Astrocyte (in vitro differentiated cells and primary cell): ENCODE measurements at regions not wholly inside any gene's neighbourhood (a gene's known extent, or its start where the extent isn't known, plus 50 kb on each side); places are given as distances from the start of the nearest gene placed in this dataset.
A peak's percentile ranks its signal among the peaks of the same experiment; 100 is the strongest.
"Not testable (repeated sequence)": the region's sequence is repeated elsewhere in the genome, so short reads cannot be mapped to it uniquely, and the experiment has no call there.

ENCODE experiments used
- DNase-seq: peaks from one replicate; pipeline ENCODE4 v3.0.0-alpha.2; 2010; ENCODE audit warnings: low read depth
- FAIRE-seq: peaks from 2 replicates; lab custom pipeline; 2011; peaks lifted over from hg19 to GRCh38; lab: Jason Lieb, UNC
- H2AFZ ChIP-seq: 2 replicates; pipeline ENCODE4 v1.6.0; 2012; ENCODE audit warnings: low read depth, low read length, inconsistent platforms
- H3K27ac ChIP-seq: 2 replicates; pipeline ENCODE4 v1.5.1; 2011; ENCODE audit warnings: low read depth, low read length, inconsistent platforms
- H3K27me3 ChIP-seq: 2 replicates; pipeline ENCODE4 v1.6.0; 2011; ENCODE audit warnings: low read length, inconsistent platforms; ENCODE audit not compliant: insufficient read depth
- H3K36me3 ChIP-seq: 2 replicates; pipeline ENCODE4 v1.5.1; 2011; ENCODE audit warnings: low read length, inconsistent platforms; ENCODE audit not compliant: insufficient read depth
- H3K4me1 ChIP-seq: 2 replicates; pipeline ENCODE4 v1.5.1; 2011; ENCODE audit warnings: low read length, inconsistent platforms; ENCODE audit not compliant: insufficient read depth
- H3K4me2 ChIP-seq: 2 replicates; pipeline ENCODE4 v1.6.0; 2012; ENCODE audit warnings: low read length, inconsistent platforms
- H3K4me3 ChIP-seq: 2 replicates; pipeline ENCODE4 v1.5.1; 2011; ENCODE audit warnings: low read depth, mild to moderate bottlenecking, low read length, inconsistent platforms; ENCODE audit not compliant: insufficient read depth
- H3K79me2 ChIP-seq: 2 replicates; pipeline ENCODE4 v1.6.0; 2012; ENCODE audit warnings: mild to moderate bottlenecking, low read length, inconsistent platforms; ENCODE audit not compliant: insufficient read depth
- H3K9ac ChIP-seq: 2 replicates; pipeline ENCODE4 v1.6.0; 2012; ENCODE audit warnings: mild to moderate bottlenecking, low read length, inconsistent platforms
- H3K9me3 ChIP-seq: 2 replicates; pipeline ENCODE4 v1.5.1; 2012; ENCODE audit warnings: low read depth, mild to moderate bottlenecking, low read length, inconsistent platforms; ENCODE audit not compliant: insufficient read depth
- H4K20me1 ChIP-seq: 2 replicates; pipeline ENCODE4 v1.6.0; 2012; ENCODE audit warnings: low read length, inconsistent platforms; ENCODE audit not compliant: insufficient read depth
- H3K27ac Mint-ChIP-seq: one replicate; pipeline ENCODE4 v1.8.0; 2021; ENCODE audit warnings: mild to moderate bottlenecking, mixed read lengths; ENCODE audit not compliant: unreplicated experiment
- H3K27me3 Mint-ChIP-seq: one replicate; pipeline ENCODE4 v1.8.0; 2021; ENCODE audit warnings: low read depth, mixed read lengths; ENCODE audit not compliant: unreplicated experiment
- H3K36me3 Mint-ChIP-seq: one replicate; pipeline ENCODE4 v1.8.0; 2021; ENCODE audit warnings: low read depth, mixed read lengths; ENCODE audit not compliant: unreplicated experiment
- H3K4me1 Mint-ChIP-seq: one replicate; pipeline ENCODE4 v1.8.0; 2021; ENCODE audit warnings: low read depth, mixed read lengths; ENCODE audit not compliant: unreplicated experiment
- H3K4me3 Mint-ChIP-seq: one replicate; pipeline ENCODE4 v1.8.0; 2021; ENCODE audit warnings: mild to moderate bottlenecking, moderate library complexity, mixed read lengths; ENCODE audit not compliant: unreplicated experiment
- H3K9me3 Mint-ChIP-seq: one replicate; pipeline ENCODE4 v1.8.0; 2021; ENCODE audit warnings: mild to moderate bottlenecking, mixed read lengths; ENCODE audit not compliant: unreplicated experiment
- EZH2 ChIP-seq: IDR thresholded peaks from 2 replicates; pipeline ENCODE4 v1.6.1; 2012; ENCODE audit warnings: mild to moderate bottlenecking, low read length, inconsistent platforms; ENCODE audit not compliant: insufficient read depth
- TF ChIP-seq, protein P1 (sequence below): IDR thresholded peaks from 2 replicates; pipeline ENCODE4 v1.5.1; 2011; ENCODE audit warnings: low read depth, mild to moderate bottlenecking, inconsistent platforms, low read length, moderate library complexity; ENCODE audit not compliant: insufficient read depth

DNA sequence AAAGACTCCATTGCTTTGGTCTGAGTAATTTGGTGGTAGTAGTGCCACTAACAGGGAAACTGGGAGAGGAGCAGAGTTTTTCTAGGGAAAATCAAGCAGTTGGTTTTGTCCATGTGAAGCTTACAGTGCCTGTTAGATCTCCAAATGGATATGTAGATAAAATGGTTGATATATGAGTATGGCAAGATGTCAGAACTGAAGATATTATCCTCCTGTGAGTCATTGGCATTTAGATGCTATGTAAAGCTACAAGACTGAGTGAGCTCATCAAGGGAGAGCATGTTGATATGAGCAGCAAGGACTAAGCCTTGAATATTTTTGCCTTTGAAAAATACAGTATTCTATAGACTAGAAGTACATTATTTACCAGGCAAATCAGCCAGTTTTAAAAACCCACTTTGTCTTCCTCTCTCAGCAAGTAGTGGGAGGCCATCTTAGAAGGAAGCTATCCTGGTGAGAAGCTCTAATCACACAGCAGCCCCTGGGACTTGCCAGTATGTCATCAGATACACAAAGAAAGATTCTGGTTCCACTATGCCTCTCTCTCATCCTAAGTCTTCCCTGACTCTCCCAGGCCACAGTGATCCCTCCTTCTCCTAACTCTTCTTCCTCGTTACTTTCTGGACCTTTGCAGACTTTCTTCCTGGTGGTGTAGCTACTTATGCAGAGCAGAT is 77.4 kb upstream of the ANKRD28 start:
- Histone ChIP-seq H3K27ac (no peak overlapping the region), H3K9ac (no peak overlapping the region), H3K36me3 (no peaks in the 10 kb centered on the region), H3K4me3 (no peak overlapping the region), H3K9me3 (no peaks in the 10 kb centered on the region), H4K20me1 (no peaks in the 10 kb centered on the region), H3K27me3 (no peaks in the 10 kb centered on the region), H3K4me2 (no peak overlapping the region), H3K4me1 (peaks cover 5% of the 10 kb centered on the region), H3K79me2 (no peaks in the 10 kb centered on the region), H2AFZ (peak overlapping the region; percentile 31)
- Mint-ChIP-seq H3K4me3 (no peak overlapping the region), H3K4me1 (peaks cover 10% of the 10 kb centered on the region), H3K27me3 (no peaks in the 10 kb centered on the region), H3K27ac (peak overlapping the region; percentile 48), H3K36me3 (peaks cover 11% of the 10 kb centered on the region), H3K9me3 (peaks cover 6% of the 10 kb centered on the region)
- FAIRE-seq (peak; percentile 5), DNase-seq (peak; percentile 77)
- TF ChIP-seq EZH2 = no peak
- TF ChIP-seq, protein P1, sequence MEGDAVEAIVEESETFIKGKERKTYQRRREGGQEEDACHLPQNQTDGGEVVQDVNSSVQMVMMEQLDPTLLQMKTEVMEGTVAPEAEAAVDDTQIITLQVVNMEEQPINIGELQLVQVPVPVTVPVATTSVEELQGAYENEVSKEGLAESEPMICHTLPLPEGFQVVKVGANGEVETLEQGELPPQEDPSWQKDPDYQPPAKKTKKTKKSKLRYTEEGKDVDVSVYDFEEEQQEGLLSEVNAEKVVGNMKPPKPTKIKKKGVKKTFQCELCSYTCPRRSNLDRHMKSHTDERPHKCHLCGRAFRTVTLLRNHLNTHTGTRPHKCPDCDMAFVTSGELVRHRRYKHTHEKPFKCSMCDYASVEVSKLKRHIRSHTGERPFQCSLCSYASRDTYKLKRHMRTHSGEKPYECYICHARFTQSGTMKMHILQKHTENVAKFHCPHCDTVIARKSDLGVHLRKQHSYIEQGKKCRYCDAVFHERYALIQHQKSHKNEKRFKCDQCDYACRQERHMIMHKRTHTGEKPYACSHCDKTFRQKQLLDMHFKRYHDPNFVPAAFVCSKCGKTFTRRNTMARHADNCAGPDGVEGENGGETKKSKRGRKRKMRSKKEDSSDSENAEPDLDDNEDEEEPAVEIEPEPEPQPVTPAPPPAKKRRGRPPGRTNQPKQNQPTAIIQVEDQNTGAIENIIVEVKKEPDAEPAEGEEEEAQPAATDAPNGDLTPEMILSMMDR = no peak

DNA sequence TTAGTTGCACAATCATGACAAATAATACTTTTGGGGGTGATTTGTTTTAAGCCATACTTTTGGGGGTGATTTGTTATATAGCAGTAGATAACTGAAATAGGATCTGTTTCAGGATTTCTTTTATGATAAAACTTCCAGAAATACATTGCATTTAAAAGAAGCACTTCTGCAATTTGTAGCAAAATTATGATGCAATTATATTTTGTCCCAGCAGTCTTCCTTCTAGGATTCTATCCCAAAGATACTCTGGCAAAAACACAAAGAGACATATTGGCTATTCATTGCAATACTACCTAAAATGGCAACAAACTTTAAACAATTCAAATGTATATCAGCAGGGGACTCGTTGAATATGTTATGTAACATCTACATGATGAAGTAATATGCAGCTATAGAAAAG is 78.9 kb upstream of the ANKRD28 start:
- no peak for TF ChIP-seq EZH2
- peaks cover 5% of the 10 kb centered on the region for H3K4me1 ChIP-seq
- no peaks in the 10 kb centered on the region for H3K9me3 ChIP-seq
- H3K9me3 Mint-ChIP-seq = peaks cover 6% of the 10 kb centered on the region
- no peaks in the 10 kb centered on the region for H3K79me2 ChIP-seq
- no peaks in the 10 kb centered on the region for H3K36me3 ChIP-seq
- H3K27ac ChIP-seq = no peak overlapping the region
- FAIRE-seq = no peak
- H3K27ac Mint-ChIP-seq = no peak overlapping the region
- no peak for DNase-seq
- no peak overlapping the region for H3K9ac ChIP-seq
- H3K4me3 Mint-ChIP-seq = no peak overlapping the region
- no peak overlapping the region for H3K4me3 ChIP-seq
- no peak overlapping the region for H2AFZ ChIP-seq
- H3K4me2 ChIP-seq = no peak overlapping the region
- H3K36me3 Mint-ChIP-seq = peaks cover 11% of the 10 kb centered on the region
- no peaks in the 10 kb centered on the region for H4K20me1 ChIP-seq
- H3K4me1 Mint-ChIP-seq = peaks cover 10% of the 10 kb centered on the region
- H3K27me3 ChIP-seq = no peaks in the 10 kb centered on the region
- H3K27me3 Mint-ChIP-seq = no peaks in the 10 kb centered on the region

DNA sequence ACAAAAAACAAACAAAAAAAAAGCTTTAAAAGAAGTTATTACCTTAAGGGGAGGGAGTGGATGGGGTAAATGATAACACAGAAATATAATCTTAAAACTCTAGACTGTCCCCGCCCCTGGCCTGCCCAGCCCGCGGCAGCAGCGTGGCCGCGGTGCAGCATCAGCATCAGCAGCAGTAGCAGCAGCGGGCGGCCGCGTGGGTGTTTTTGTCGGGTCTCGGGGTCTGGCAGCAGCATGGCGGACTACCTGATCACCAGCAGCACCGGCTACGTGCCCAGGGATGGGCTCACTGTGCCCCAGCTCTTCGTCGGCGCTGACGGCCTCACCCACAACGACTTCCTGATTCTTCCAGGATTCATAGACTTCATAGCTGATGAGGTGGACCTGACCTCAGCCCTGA is 80.0 kb upstream of the ANKRD28 start:
- FAIRE-seq = no peak
- H3K36me3 Mint-ChIP-seq = peaks cover 11% of the 10 kb centered on the region
- peaks cover 6% of the 10 kb centered on the region for H3K9me3 Mint-ChIP-seq
- TF ChIP-seq, protein P1 = no peak
- TF ChIP-seq EZH2 = no peak
- Histone ChIP-seq H3K79me2 (no peaks in the 10 kb centered on the region), H3K4me2 (no peak overlapping the region), H3K36me3 (no peaks in the 10 kb centered on the region), H4K20me1 (no peaks in the 10 kb centered on the region), H3K9me3 (no peaks in the 10 kb centered on the region), H3K27me3 (no peaks in the 10 kb centered on the region), H3K4me1 (peaks cover 5% of the 10 kb centered on the region), H3K4me3 (no peak overlapping the region), H3K9ac (no peak overlapping the region), H3K27ac (no peak overlapping the region), H2AFZ (no peak overlapping the region)
- H3K4me1 Mint-ChIP-seq = peaks cover 10% of the 10 kb centered on the region
- DNase-seq = no peak
- H3K27ac Mint-ChIP-seq = no peak overlapping the region
- no peak overlapping the region for H3K4me3 Mint-ChIP-seq
- H3K27me3 Mint-ChIP-seq = no peaks in the 10 kb centered on the region

DNA sequence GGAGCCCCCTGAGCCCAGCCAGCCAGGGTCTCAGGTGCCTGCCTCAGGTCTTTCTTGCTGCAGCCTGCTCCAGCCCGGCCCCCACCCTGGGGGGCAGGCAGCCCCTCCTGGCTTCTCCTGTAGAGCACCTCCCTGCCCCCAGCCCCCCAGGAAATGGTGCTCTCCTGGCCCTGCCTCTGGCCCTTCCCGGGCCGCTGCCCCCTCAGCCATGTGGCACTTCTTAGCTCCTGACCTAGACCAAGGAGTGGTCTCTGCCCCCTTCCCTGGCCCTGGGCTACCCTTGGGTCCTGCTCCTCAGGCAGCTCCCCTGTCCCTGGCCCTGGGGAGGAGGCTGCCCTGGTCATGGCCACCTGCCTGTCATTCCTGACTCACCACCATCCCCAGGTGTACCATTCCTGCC is 82.0 kb upstream of the ANKRD28 start:
- DNase-seq, H3K4me2 ChIP-seq, H3K9ac ChIP-seq, H3K4me3 Mint-ChIP-seq, H3K27ac Mint-ChIP-seq, H3K36me3 ChIP-seq, H3K4me1 Mint-ChIP-seq, H3K9me3 Mint-ChIP-seq, H3K27ac ChIP-seq, H3K9me3 ChIP-seq, H3K4me3 ChIP-seq, H4K20me1 ChIP-seq, H2AFZ ChIP-seq, FAIRE-seq, H3K27me3 Mint-ChIP-seq, H3K27me3 ChIP-seq, H3K79me2 ChIP-seq, H3K4me1 ChIP-seq: not testable (repeated sequence)
- H3K36me3 Mint-ChIP-seq = peaks cover 11% of the 10 kb centered on the region
